GM12872 (cell line): ENCODE measurements at regions not wholly inside any gene's neighbourhood (a gene's known extent, or its start where the extent isn't known, plus 50 kb on each side); places are given as distances from the start of the nearest gene placed in this dataset.

ENCODE experiments used
- CTCF ChIP-seq: IDR thresholded peaks from 3 replicates; pipeline ENCODE4 v1.5.1; 2011; ENCODE audit warnings: low read depth, mild to moderate bottlenecking, low read length, moderate library complexity; ENCODE audit not compliant: insufficient read depth

GRCh38 chr4:64780664-64781063 is 371.4 kb upstream of the TECRL start:
- no peak for TF ChIP-seq CTCF

- no peak for TF ChIP-seq CTCF
Measured at GRCh38 chr4:64777286-64777685, 368.0 kb upstream of the TECRL start.

GRCh38 chr4:64776820-64777219 is 367.6 kb upstream of the TECRL start:
- TF ChIP-seq CTCF = no peak

- TF ChIP-seq CTCF = no peak
Measured at GRCh38 chr4:64774626-64775025, 365.4 kb upstream of the TECRL start.

GRCh38 chr4:64771149-64771548 is 361.9 kb upstream of the TECRL start:
- no peak for TF ChIP-seq CTCF

- no peak for TF ChIP-seq CTCF
Measured at GRCh38 chr4:64767547-64767946, 358.3 kb upstream of the TECRL start.

GRCh38 chr4:64766565-64766964 is 357.3 kb upstream of the TECRL start:
- TF ChIP-seq CTCF = no peak

GRCh38 chr4:64756016-64756415 is 346.8 kb upstream of the TECRL start:
- no peak for TF ChIP-seq CTCF
